Mammary epithelial cell (primary cell): ENCODE measurements at regions not wholly inside any gene's neighbourhood (a gene's known extent, or its start where the extent isn't known, plus 50 kb on each side); places are given as distances from the start of the nearest gene placed in this dataset.

Source experiments
- EZH2 ChIP-seq: IDR thresholded peaks from 2 replicates; pipeline ENCODE4 v1.6.1; 2012; ENCODE audit warnings: low read length, inconsistent platforms, borderline replicate concordance
- TF ChIP-seq, protein P1 (sequence below), 2 donors: IDR thresholded peaks in 1 of 2; conservative IDR thresholded peaks in 1 of 2; 2 replicates each; pipeline ENCODE4 v1.5.1; 2011 to 2012; ENCODE audit warnings: inconsistent platforms in 2 of 2, low read length in 2 of 2, mild to moderate bottlenecking in 2 of 2, control low read depth in 1 of 2, low read depth in 1 of 2; ENCODE audit not compliant: insufficient read depth in 1 of 2; ENCODE audit errors: extremely low read depth in 1 of 2

GRCh38 chr6:165096868-165097267 is 212.5 kb downstream of the C6orf118 start:
- TF ChIP-seq, protein P1, sequence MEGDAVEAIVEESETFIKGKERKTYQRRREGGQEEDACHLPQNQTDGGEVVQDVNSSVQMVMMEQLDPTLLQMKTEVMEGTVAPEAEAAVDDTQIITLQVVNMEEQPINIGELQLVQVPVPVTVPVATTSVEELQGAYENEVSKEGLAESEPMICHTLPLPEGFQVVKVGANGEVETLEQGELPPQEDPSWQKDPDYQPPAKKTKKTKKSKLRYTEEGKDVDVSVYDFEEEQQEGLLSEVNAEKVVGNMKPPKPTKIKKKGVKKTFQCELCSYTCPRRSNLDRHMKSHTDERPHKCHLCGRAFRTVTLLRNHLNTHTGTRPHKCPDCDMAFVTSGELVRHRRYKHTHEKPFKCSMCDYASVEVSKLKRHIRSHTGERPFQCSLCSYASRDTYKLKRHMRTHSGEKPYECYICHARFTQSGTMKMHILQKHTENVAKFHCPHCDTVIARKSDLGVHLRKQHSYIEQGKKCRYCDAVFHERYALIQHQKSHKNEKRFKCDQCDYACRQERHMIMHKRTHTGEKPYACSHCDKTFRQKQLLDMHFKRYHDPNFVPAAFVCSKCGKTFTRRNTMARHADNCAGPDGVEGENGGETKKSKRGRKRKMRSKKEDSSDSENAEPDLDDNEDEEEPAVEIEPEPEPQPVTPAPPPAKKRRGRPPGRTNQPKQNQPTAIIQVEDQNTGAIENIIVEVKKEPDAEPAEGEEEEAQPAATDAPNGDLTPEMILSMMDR (conservative IDR thresholded peaks at IDR 0.05 in 1 of 2, IDR thresholded peaks at IDR 0.05 in 1 of 2; ENCODE audit: extremely low read depth in 1 of 2, insufficient read depth in 1 of 2, low read depth in 1 of 2, low read length in 2 of 2) = no peak
- TF ChIP-seq EZH2 = no peak
